ENCODE measurements at regions not wholly inside any gene's neighbourhood (a gene's known extent, or its start where the extent isn't known, plus 50 kb on each side); places are given as distances from the start of the nearest gene placed in this dataset.

- peaks cover under 1% of the 10 kb centered on the region for H3K9me3 ChIP-seq (ENCODE audit: control insufficient read depth, low read length)
- DNase-seq (ENCODE audit: low read depth): no peak
- no peaks in the 10 kb centered on the region for H3K27me3 ChIP-seq (replicated peaks; ENCODE audit: control insufficient read depth, insufficient read depth, low read length)
- H3K4me1 ChIP-seq (ENCODE audit: control insufficient read depth, insufficient read depth, low read length): peaks cover 5% of the 10 kb centered on the region
- no peaks in the 10 kb centered on the region for H3K36me3 ChIP-seq (ENCODE audit: control insufficient read depth, insufficient read depth, low read length, severe bottlenecking)
- no peak overlapping the region for H3K4me3 ChIP-seq (ENCODE audit: low read length)
- no peak overlapping the region for H3K9ac ChIP-seq (ENCODE audit: low read length)
Observed at GRCh38 chr11:122395282-122395681, 260.2 kb upstream of the UBASH3B start.

GRCh38 chr11:122394313-122394712, 261.2 kb upstream of the UBASH3B start:
- Histone ChIP-seq H3K4me1 (ENCODE audit: control insufficient read depth, insufficient read depth, low read length) (peaks cover 5% of the 10 kb centered on the region), H3K27me3 (replicated peaks; ENCODE audit: control insufficient read depth, insufficient read depth, low read length) (no peaks in the 10 kb centered on the region), H3K9ac (ENCODE audit: low read length) (no peak overlapping the region), H3K4me3 (ENCODE audit: low read length) (no peak overlapping the region), H3K9me3 (ENCODE audit: control insufficient read depth, low read length) (peaks cover 3% of the 10 kb centered on the region), H3K36me3 (ENCODE audit: control insufficient read depth, insufficient read depth, low read length, severe bottlenecking) (no peaks in the 10 kb centered on the region)
- no peak for DNase-seq (ENCODE audit: low read depth)

- DNase-seq (ENCODE audit: low read depth): peak; percentile 26
- no peaks in the 10 kb centered on the region for H3K27me3 ChIP-seq (replicated peaks; ENCODE audit: control insufficient read depth, insufficient read depth, low read length)
- H3K4me3 ChIP-seq (ENCODE audit: low read length): no peak overlapping the region
- H3K36me3 ChIP-seq (ENCODE audit: control insufficient read depth, insufficient read depth, low read length, severe bottlenecking): no peaks in the 10 kb centered on the region
- H3K9me3 ChIP-seq (ENCODE audit: control insufficient read depth, low read length): peaks cover 3% of the 10 kb centered on the region
- no peak overlapping the region for H3K9ac ChIP-seq (ENCODE audit: low read length)
- H3K4me1 ChIP-seq (ENCODE audit: control insufficient read depth, insufficient read depth, low read length): peaks cover 5% of the 10 kb centered on the region
Observed at GRCh38 chr11:122393209-122393860, 262.2 kb upstream of the UBASH3B start.

GRCh38 chr11:122392508-122392907, 263.0 kb upstream of the UBASH3B start:
- H3K36me3 ChIP-seq (ENCODE audit: control insufficient read depth, insufficient read depth, low read length, severe bottlenecking): no peaks in the 10 kb centered on the region
- no peak overlapping the region for H3K9ac ChIP-seq (ENCODE audit: low read length)
- H3K9me3 ChIP-seq (ENCODE audit: control insufficient read depth, low read length): peaks cover 3% of the 10 kb centered on the region
- no peak overlapping the region for H3K4me3 ChIP-seq (ENCODE audit: low read length)
- peaks cover 5% of the 10 kb centered on the region for H3K4me1 ChIP-seq (ENCODE audit: control insufficient read depth, insufficient read depth, low read length)
- H3K27me3 ChIP-seq (replicated peaks; ENCODE audit: control insufficient read depth, insufficient read depth, low read length): no peaks in the 10 kb centered on the region
- no peak for DNase-seq (ENCODE audit: low read depth)

- Histone ChIP-seq H3K9me3 (ENCODE audit: control insufficient read depth, low read length) (peaks cover 3% of the 10 kb centered on the region), H3K4me1 (ENCODE audit: control insufficient read depth, insufficient read depth, low read length) (peaks cover 5% of the 10 kb centered on the region), H3K9ac (ENCODE audit: low read length) (no peak overlapping the region), H3K4me3 (ENCODE audit: low read length) (no peak overlapping the region), H3K27me3 (replicated peaks; ENCODE audit: control insufficient read depth, insufficient read depth, low read length) (no peaks in the 10 kb centered on the region), H3K36me3 (ENCODE audit: control insufficient read depth, insufficient read depth, low read length, severe bottlenecking) (no peaks in the 10 kb centered on the region)
- no peak for DNase-seq (ENCODE audit: low read depth)
Observed at GRCh38 chr11:122391049-122391448, 264.5 kb upstream of the UBASH3B start.

- Histone ChIP-seq H3K9ac (ENCODE audit: low read length) (no peak overlapping the region), H3K4me1 (ENCODE audit: control insufficient read depth, insufficient read depth, low read length) (no peaks in the 10 kb centered on the region), H3K36me3 (ENCODE audit: control insufficient read depth, insufficient read depth, low read length, severe bottlenecking) (no peaks in the 10 kb centered on the region), H3K27me3 (replicated peaks; ENCODE audit: control insufficient read depth, insufficient read depth, low read length) (no peaks in the 10 kb centered on the region), H3K4me3 (ENCODE audit: low read length) (no peak overlapping the region), H3K9me3 (ENCODE audit: control insufficient read depth, low read length) (peaks cover 33% of the 10 kb centered on the region)
- no peak for DNase-seq (ENCODE audit: low read depth)
Observed at GRCh38 chr11:122383186-122383585, 267.2 kb upstream of the BLID start.

- Histone ChIP-seq H3K4me1 (ENCODE audit: control insufficient read depth, insufficient read depth, low read length) (no peaks in the 10 kb centered on the region), H3K4me3 (ENCODE audit: low read length) (no peak overlapping the region), H3K36me3 (ENCODE audit: control insufficient read depth, insufficient read depth, low read length, severe bottlenecking) (no peaks in the 10 kb centered on the region), H3K27me3 (replicated peaks; ENCODE audit: control insufficient read depth, insufficient read depth, low read length) (no peaks in the 10 kb centered on the region), H3K9ac (ENCODE audit: low read length) (no peak overlapping the region), H3K9me3 (ENCODE audit: control insufficient read depth, low read length) (peaks cover 17% of the 10 kb centered on the region)
- no peak for DNase-seq (ENCODE audit: low read depth)
Observed at GRCh38 chr11:122375687-122376399, 259.8 kb upstream of the BLID start.

GRCh38 chr11:122368796-122369195, 252.8 kb upstream of the BLID start:
- no peaks in the 10 kb centered on the region for H3K27me3 ChIP-seq (replicated peaks; ENCODE audit: control insufficient read depth, insufficient read depth, low read length)
- no peaks in the 10 kb centered on the region for H3K36me3 ChIP-seq (ENCODE audit: control insufficient read depth, insufficient read depth, low read length, severe bottlenecking)
- no peak overlapping the region for H3K4me3 ChIP-seq (ENCODE audit: low read length)
- H3K4me1 ChIP-seq (ENCODE audit: control insufficient read depth, insufficient read depth, low read length): peaks cover 27% of the 10 kb centered on the region
- H3K9me3 ChIP-seq (ENCODE audit: control insufficient read depth, low read length): no peaks in the 10 kb centered on the region
- no peak for DNase-seq (ENCODE audit: low read depth)
- no peak overlapping the region for H3K9ac ChIP-seq (ENCODE audit: low read length)

- Histone ChIP-seq H3K4me1 (ENCODE audit: control insufficient read depth, insufficient read depth, low read length) (peaks cover 27% of the 10 kb centered on the region), H3K27me3 (replicated peaks; ENCODE audit: control insufficient read depth, insufficient read depth, low read length) (no peaks in the 10 kb centered on the region), H3K9ac (ENCODE audit: low read length) (peak overlapping the region; percentile 59), H3K4me3 (ENCODE audit: low read length) (peak overlapping the region; percentile 74), H3K9me3 (ENCODE audit: control insufficient read depth, low read length) (no peaks in the 10 kb centered on the region), H3K36me3 (ENCODE audit: control insufficient read depth, insufficient read depth, low read length, severe bottlenecking) (no peaks in the 10 kb centered on the region)
- DNase-seq (ENCODE audit: low read depth): peak; percentile 84
Observed at GRCh38 chr11:122367809-122368231, 251.8 kb upstream of the BLID start.

- no peaks in the 10 kb centered on the region for H3K27me3 ChIP-seq (replicated peaks; ENCODE audit: control insufficient read depth, insufficient read depth, low read length)
- no peaks in the 10 kb centered on the region for H3K36me3 ChIP-seq (ENCODE audit: control insufficient read depth, insufficient read depth, low read length, severe bottlenecking)
- peak; percentile 28 for DNase-seq (ENCODE audit: low read depth)
- peaks cover 27% of the 10 kb centered on the region for H3K4me1 ChIP-seq (ENCODE audit: control insufficient read depth, insufficient read depth, low read length)
- no peaks in the 10 kb centered on the region for H3K9me3 ChIP-seq (ENCODE audit: control insufficient read depth, low read length)
- peak overlapping the region; percentile 59 for H3K9ac ChIP-seq (ENCODE audit: low read length)
- H3K4me3 ChIP-seq (ENCODE audit: low read length): peak overlapping the region; percentile 74
Observed at GRCh38 chr11:122365610-122366360, 249.8 kb upstream of the BLID start.

- Histone ChIP-seq H3K27me3 (replicated peaks; ENCODE audit: control insufficient read depth, insufficient read depth, low read length) (no peaks in the 10 kb centered on the region), H3K9me3 (ENCODE audit: control insufficient read depth, low read length) (no peaks in the 10 kb centered on the region), H3K4me3 (ENCODE audit: low read length) (no peak overlapping the region), H3K9ac (ENCODE audit: low read length) (no peak overlapping the region), H3K4me1 (ENCODE audit: control insufficient read depth, insufficient read depth, low read length) (peaks cover 26% of the 10 kb centered on the region), H3K36me3 (ENCODE audit: control insufficient read depth, insufficient read depth, low read length, severe bottlenecking) (no peaks in the 10 kb centered on the region)
- no peak for DNase-seq (ENCODE audit: low read depth)
Observed at GRCh38 chr11:122363296-122363695, 247.3 kb upstream of the BLID start.

All from adipocyte (in vitro differentiated cells).